Ishikawa (cell line): ENCODE measurements at regions not wholly inside any gene's neighbourhood (a gene's known extent, or its start where the extent isn't known, plus 50 kb on each side); places are given as distances from the start of the nearest gene placed in this dataset.

Experiments used
- CEBPB ChIP-seq: IDR thresholded peaks from 2 replicates; pipeline ENCODE4 v1.6.1; 2012
- CREB1 ChIP-seq: IDR thresholded peaks from 2 replicates; pipeline ENCODE4 v1.6.1; 2012; ENCODE audit warnings: low read depth
- EGR1 ChIP-seq: IDR thresholded peaks from 2 replicates; pipeline ENCODE4 v1.6.1; 2012
- EP300 ChIP-seq: IDR thresholded peaks from 2 replicates; pipeline ENCODE4 v1.6.1; 2012; ENCODE audit warnings: borderline replicate concordance
- FOXM1 ChIP-seq: IDR thresholded peaks from 2 replicates; pipeline ENCODE4 v1.6.1; 2012; ENCODE audit warnings: low read depth, borderline replicate concordance
- NFIC ChIP-seq: IDR thresholded peaks from 2 replicates; pipeline ENCODE4 v1.6.1; 2012
- RAD21 ChIP-seq: IDR thresholded peaks from 2 replicates; pipeline ENCODE4 v1.6.1; 2012; ENCODE audit warnings: low read depth
- TAF1 ChIP-seq: IDR thresholded peaks from 2 replicates; pipeline ENCODE4 v1.6.1; 2012; ENCODE audit warnings: low read depth, mild to moderate bottlenecking
- TCF12 ChIP-seq: IDR thresholded peaks from 2 replicates; pipeline ENCODE4 v1.6.1; 2012; ENCODE audit warnings: low read depth
- TEAD4 ChIP-seq: IDR thresholded peaks from 2 replicates; pipeline ENCODE4 v1.6.1; 2012
- YY1 ChIP-seq: IDR thresholded peaks from 2 replicates; pipeline ENCODE4 v1.6.1; 2012; ENCODE audit warnings: low read depth
- ZBTB7A ChIP-seq: IDR thresholded peaks from 2 replicates; pipeline ENCODE4 v1.6.1; 2012; ENCODE audit warnings: low read depth
- TF ChIP-seq, protein P1 (sequence below): IDR thresholded peaks from 2 replicates; pipeline ENCODE4 v1.6.1; 2012
- TF ChIP-seq, protein P2 (sequence below): IDR thresholded peaks from 2 replicates; pipeline ENCODE4 v1.6.1; 2012
- TF ChIP-seq, protein P3 (sequence below): IDR thresholded peaks from 2 replicates; pipeline ENCODE4 v1.6.1; 2012; ENCODE audit warnings: low read depth, mild to moderate bottlenecking

DNA sequence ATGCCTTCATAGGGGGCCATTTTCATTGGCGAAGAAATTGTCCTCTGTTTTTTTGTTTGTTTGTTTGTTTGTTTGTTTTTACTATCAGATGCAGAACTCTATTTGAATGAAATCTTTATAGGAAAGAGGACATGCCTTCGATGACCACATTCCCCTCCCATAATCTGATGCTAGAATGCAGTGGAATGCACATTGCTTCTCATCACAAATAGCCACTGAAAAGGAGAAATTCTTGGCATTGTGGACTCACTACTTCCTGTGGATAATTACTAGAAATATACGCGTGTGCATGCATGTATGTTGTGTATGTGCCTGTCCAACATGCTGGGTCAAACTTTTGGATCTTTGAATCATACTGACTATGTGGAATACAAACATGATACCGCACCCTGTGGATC is 70.5 kb upstream of the SFMBT2 start:
- TF ChIP-seq CEBPB (no peak), ZBTB7A (no peak), TCF12 (no peak), FOXM1 (no peak), TAF1 (no peak), EGR1 (no peak), RAD21 (no peak), EP300 (no peak), TEAD4 (no peak), NFIC (no peak)
- TF ChIP-seq, protein P1, sequence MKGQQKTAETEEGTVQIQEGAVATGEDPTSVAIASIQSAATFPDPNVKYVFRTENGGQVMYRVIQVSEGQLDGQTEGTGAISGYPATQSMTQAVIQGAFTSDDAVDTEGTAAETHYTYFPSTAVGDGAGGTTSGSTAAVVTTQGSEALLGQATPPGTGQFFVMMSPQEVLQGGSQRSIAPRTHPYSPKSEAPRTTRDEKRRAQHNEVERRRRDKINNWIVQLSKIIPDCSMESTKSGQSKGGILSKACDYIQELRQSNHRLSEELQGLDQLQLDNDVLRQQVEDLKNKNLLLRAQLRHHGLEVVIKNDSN: no peak
- TF ChIP-seq, protein P2, sequence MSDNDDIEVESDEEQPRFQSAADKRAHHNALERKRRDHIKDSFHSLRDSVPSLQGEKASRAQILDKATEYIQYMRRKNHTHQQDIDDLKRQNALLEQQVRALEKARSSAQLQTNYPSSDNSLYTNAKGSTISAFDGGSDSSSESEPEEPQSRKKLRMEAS: no peak
- TF ChIP-seq, protein P3, sequence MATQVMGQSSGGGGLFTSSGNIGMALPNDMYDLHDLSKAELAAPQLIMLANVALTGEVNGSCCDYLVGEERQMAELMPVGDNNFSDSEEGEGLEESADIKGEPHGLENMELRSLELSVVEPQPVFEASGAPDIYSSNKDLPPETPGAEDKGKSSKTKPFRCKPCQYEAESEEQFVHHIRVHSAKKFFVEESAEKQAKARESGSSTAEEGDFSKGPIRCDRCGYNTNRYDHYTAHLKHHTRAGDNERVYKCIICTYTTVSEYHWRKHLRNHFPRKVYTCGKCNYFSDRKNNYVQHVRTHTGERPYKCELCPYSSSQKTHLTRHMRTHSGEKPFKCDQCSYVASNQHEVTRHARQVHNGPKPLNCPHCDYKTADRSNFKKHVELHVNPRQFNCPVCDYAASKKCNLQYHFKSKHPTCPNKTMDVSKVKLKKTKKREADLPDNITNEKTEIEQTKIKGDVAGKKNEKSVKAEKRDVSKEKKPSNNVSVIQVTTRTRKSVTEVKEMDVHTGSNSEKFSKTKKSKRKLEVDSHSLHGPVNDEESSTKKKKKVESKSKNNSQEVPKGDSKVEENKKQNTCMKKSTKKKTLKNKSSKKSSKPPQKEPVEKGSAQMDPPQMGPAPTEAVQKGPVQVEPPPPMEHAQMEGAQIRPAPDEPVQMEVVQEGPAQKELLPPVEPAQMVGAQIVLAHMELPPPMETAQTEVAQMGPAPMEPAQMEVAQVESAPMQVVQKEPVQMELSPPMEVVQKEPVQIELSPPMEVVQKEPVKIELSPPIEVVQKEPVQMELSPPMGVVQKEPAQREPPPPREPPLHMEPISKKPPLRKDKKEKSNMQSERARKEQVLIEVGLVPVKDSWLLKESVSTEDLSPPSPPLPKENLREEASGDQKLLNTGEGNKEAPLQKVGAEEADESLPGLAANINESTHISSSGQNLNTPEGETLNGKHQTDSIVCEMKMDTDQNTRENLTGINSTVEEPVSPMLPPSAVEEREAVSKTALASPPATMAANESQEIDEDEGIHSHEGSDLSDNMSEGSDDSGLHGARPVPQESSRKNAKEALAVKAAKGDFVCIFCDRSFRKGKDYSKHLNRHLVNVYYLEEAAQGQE: no peak

DNA sequence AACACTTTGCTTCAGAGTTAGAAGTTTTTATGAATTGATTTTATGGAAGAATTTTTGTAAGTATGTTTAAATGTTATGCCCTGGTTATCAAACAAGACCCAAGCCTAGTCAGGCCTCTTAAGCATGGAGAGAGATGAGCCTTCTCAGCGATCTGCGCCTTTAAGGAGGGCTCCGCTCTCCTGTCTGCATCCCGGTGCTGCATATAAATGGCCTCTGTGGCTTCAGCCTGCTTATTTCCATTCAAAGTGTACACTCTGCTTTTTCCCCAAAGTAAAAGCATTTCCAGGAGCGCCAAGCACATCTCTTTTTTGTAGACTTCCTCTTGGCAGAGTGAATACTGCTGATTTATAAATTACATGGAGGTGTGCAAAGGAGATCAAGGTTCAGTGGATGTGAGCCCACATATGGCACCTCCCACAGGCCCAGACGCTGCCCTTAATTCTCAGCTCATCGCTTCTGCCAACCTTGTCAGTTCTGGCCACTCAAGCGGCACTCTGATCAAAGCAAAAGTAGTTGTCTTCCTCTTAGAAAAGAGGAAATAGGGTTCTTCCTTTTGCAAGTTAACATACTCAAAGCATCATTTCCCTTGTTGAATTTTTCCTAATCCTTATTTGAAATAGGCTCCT is 70.0 kb upstream of the SFMBT2 start:
- no peak for TF ChIP-seq CEBPB
- no peak for TF ChIP-seq YY1
- no peak for TF ChIP-seq EP300
- no peak for TF ChIP-seq TCF12
- TF ChIP-seq, protein P2: no peak
- TF ChIP-seq, protein P1: no peak
- no peak for TF ChIP-seq ZBTB7A
- no peak for TF ChIP-seq CREB1
- TF ChIP-seq TAF1: no peak
- TF ChIP-seq, protein P3: no peak
- TF ChIP-seq NFIC: no peak

DNA sequence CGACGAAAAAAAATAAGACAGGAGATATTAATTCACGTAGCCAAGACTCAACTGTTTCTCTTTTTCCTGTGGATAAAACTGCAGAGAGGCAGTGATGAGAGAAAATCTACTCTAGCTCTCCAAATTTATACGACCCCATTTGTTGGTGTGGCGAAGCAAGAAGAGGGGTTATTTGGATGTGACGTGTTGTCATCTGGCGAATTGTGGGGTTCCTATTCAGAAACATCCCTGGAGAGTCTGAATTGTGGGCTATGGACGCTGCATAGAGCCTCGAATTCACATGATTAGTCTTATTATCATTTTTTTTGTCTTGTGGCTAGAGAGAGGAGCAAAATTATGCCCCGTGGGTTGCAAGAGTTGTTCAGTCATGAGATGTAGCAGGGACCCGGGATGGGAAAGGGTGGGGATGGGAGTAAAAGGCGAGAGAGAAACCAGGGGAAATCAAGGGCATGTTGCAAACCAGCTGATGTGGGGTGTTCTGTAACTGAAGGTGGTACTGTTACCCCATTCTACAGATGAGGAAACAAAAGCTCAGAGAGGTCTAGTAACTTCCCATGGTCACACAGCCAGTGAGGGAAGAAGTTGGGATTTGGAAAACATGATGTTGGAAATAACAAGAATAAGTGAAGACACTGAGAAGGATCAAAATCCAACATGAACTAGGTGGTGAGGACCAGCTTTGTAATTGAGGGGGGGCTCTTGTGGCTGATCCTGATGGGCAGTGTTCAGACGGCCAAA is 69.2 kb upstream of the SFMBT2 start:
- TF ChIP-seq, protein P2: no peak
- TF ChIP-seq CEBPB: no peak
- no peak for TF ChIP-seq CREB1
- TF ChIP-seq TAF1: no peak
- no peak for TF ChIP-seq EP300
- no peak for TF ChIP-seq TCF12

DNA sequence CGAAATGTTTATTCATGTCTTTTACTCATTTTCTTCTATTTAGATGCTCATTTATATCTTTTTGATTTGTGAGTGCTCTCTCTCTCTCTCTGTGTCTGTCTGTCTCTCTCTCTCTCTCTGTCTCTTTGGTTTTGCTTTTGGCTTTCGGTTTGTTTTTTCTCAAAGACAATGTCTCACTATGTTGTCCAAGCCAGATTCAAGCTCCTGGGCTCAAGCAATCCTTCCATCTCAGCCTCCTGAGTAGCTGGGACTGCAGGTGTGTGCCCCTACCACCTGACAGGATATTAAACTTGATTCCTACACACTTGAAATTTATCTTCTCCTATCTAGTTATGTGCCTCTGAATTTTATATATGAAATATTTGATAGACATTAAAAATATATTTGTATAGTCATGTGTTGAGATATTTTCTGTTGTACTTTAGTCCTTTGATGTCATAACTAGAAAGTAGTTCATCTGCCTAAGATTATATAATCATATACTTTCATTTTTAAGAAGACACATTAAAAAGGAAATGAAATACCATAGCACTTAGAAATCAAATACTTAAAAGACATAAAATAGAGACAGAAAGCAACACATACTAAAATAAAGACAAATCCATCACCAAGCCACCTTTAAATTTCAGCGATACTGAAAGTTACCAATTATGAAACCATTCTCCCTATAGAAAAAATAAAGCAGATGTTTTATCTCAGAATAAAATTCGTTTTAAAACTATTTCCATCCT is 68.1 kb upstream of the SFMBT2 start:
- TF ChIP-seq, protein P3: no peak
- TF ChIP-seq, protein P1: no peak
- TF ChIP-seq ZBTB7A (no peak), TAF1 (no peak), FOXM1 (no peak), EP300 (no peak), CREB1 (no peak), TCF12 (no peak), NFIC (no peak)
